Karpas-422 (cell line): ENCODE measurements at regions not wholly inside any gene's neighbourhood (a gene's known extent, or its start where the extent isn't known, plus 50 kb on each side); places are given as distances from the start of the nearest gene placed in this dataset.

Experiments used
- DNase-seq: peaks from one replicate; pipeline ENCODE4 v3.0.0-alpha.2; 2015
- H2AFZ ChIP-seq: fragments of 200-600 bp; sonication (generic); 2 replicates; pipeline ENCODE4 v1.6.1; 2014; ENCODE audit warnings: antibody characterized with exemption, low read length, mixed read lengths
- H3K27ac ChIP-seq: fragments of 200-600 bp; sonication (generic); 2 replicates; pipeline ENCODE4 v1.5.1; 2014; ENCODE audit warnings: mild to moderate bottlenecking, low read length, moderate library complexity
- H3K27me3 ChIP-seq: fragments of 200-600 bp; sonication (generic); 2 replicates; pipeline ENCODE4 v1.6.1; 2014; ENCODE audit warnings: low read length, mixed read lengths
- H3K36me3 ChIP-seq: fragments of 200-600 bp; sonication (generic); 2 replicates; pipeline ENCODE4 v1.6.1; 2014; ENCODE audit warnings: low read length, mixed read lengths; ENCODE audit not compliant: insufficient read depth
- H3K4me1 ChIP-seq: fragments of 200-600 bp; sonication (generic); 2 replicates; pipeline ENCODE4 v1.6.1; 2014; ENCODE audit warnings: mild to moderate bottlenecking, low read length, mixed read lengths
- H3K4me2 ChIP-seq: fragments of 200-600 bp; sonication (generic); 2 replicates; pipeline ENCODE4 v1.6.1; 2014; ENCODE audit warnings: low read length, low read depth, mild to moderate bottlenecking; ENCODE audit not compliant: poor library complexity, severe bottlenecking
- H3K4me3 ChIP-seq: fragments of 200-600 bp; sonication (generic); 2 replicates; pipeline ENCODE4 v1.5.1; 2014; ENCODE audit warnings: mild to moderate bottlenecking, antibody characterized with exemption, low read length, mixed read lengths
- H3K79me2 ChIP-seq: fragments of 200-600 bp; sonication (generic); 2 replicates; pipeline ENCODE4 v1.6.1; 2014; ENCODE audit warnings: mild to moderate bottlenecking, low read length, mixed read lengths
- H3K9ac ChIP-seq: fragments of 200-600 bp; sonication (generic); 2 replicates; pipeline ENCODE4 v1.6.0; 2014; ENCODE audit warnings: low read length
- H3K9me2 ChIP-seq: fragments of 200-600 bp; sonication (generic), shearing (Covaris generic); replicated peaks from 2 replicates; pipeline ENCODE4 v1.6.0; 2014; ENCODE audit warnings: mild to moderate bottlenecking, low read length, moderate library complexity; ENCODE audit not compliant: insufficient read depth
- H3K9me3 ChIP-seq: fragments of 300-700, 200-600 bp; sonication (generic); 2 replicates; pipeline ENCODE4 v1.6.1; 2014; ENCODE audit warnings: low read length, mixed read lengths
- H4K20me1 ChIP-seq: fragments of 200-600 bp; sonication (generic); 2 replicates; pipeline ENCODE4 v1.6.1; 2014; ENCODE audit warnings: mild to moderate bottlenecking, antibody characterized with exemption, low read length, low read depth; ENCODE audit not compliant: insufficient read depth

DNA sequence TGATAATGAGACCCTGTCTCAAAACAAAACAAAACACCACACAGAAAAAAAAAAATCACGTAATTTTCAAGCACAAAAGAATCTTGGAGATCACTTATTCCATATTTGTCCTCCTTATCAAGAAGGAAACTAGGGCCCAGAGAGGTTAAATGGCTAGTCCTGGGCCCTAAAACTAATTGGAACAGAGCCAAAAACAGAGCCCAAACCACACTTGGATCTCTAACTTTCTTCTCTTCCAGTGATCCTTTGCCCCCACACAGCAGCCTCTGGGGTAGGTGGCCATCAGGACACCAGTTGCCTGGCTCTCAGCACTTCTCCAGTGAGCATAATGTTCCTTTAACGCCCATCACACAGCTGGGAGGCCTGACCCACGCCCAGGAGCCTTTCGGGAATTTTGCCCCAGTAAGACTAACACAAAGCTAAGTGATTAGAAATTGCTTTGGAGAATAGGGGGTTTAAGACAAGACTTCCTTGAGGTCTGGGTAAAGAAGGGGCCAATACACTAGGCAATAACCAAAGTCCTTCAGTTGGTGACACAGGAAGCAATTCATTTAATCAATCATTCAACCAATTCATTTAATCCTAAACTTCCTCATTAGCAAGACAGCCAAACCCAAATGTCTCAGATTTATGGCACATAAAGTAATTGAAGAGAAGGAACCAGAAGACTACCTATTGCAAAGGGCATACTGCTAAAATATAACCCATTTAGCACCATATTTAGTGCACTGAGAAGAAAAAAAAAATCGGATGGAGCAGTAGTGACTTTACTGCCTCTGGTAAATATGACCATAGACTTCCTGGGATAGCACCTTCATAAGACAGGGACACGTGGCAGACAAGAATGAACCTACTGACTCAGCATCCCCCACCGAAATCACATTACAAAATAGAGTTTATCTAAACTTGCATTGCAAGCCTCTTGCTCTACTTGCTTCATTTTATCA is 77.8 kb downstream of the ZNF608 start:
- Histone ChIP-seq H2AFZ (no peak overlapping the region), H3K79me2 (no peaks in the 10 kb centered on the region), H3K27ac (no peak overlapping the region), H3K36me3 (no peaks in the 10 kb centered on the region), H3K4me1 (peaks cover 9% of the 10 kb centered on the region), H3K4me3 (no peak overlapping the region), H4K20me1 (0 out of 2 replicates have a peak, but pooled peaks cover 5% of the 10 kb centered on the region), H3K27me3 (no peaks in the 10 kb centered on the region), H3K9ac (no peak overlapping the region), H3K9me2 (no peaks in the 10 kb centered on the region), H3K4me2 (no peak overlapping the region), H3K9me3 (no peaks in the 10 kb centered on the region)
- no peak for DNase-seq

DNA sequence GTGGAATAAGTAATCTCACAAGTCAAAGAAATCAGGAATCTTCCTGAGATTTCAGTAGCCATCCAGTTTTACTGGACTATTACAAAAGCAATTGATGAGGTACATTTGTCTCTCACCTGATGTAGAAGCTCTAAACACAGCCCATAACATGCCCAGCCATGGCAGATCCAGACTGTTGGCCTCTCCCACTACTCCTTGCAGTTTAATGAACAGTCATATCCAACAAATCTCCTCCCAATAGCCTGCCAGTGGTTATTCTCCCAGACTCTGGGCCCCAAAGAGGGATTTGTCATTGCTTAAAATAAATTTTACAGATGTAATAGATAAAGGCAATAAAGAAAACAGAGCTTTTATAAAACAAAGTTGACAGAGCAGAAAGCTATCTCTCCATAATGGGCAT is 80.8 kb downstream of the ZNF608 start:
- Histone ChIP-seq H3K4me3 (no peak overlapping the region), H3K4me2 (no peak overlapping the region), H3K9me2 (no peaks in the 10 kb centered on the region), H3K79me2 (no peaks in the 10 kb centered on the region), H3K27ac (no peak overlapping the region), H3K9me3 (no peaks in the 10 kb centered on the region), H3K27me3 (no peaks in the 10 kb centered on the region), H4K20me1 (0 out of 2 replicates have a peak, but pooled peaks cover 5% of the 10 kb centered on the region), H3K4me1 (peaks cover 36% of the 10 kb centered on the region), H3K36me3 (no peaks in the 10 kb centered on the region), H2AFZ (no peak overlapping the region), H3K9ac (no peak overlapping the region)
- no peak for DNase-seq

DNA sequence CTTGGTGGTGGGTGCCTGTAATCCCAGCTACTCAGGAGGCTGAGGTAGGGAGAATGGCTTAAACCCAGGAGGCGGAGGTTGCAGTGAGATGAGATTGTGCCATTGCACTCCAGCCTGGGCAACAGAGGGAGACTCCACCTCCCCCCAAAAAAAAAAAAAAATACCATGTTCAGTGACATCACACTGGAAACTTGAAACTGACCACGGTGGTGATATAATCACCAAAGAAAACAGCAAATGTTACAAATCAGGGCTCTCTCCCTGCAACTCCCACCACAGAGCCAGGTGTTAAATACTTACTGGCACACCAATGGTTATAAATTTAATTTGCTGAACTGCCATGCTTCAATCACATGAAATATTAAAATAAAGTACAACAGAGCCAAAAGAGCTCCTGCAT is 81.4 kb downstream of the ZNF608 start:
- Histone ChIP-seq H3K27me3 (no peaks in the 10 kb centered on the region), H3K27ac (no peak overlapping the region), H4K20me1 (0 out of 2 replicates have a peak, but pooled peaks cover 5% of the 10 kb centered on the region), H3K4me1 (peaks cover 42% of the 10 kb centered on the region), H3K9ac (no peak overlapping the region), H3K36me3 (no peaks in the 10 kb centered on the region), H3K9me3 (no peaks in the 10 kb centered on the region), H2AFZ (no peak overlapping the region), H3K4me3 (no peak overlapping the region), H3K4me2 (no peak overlapping the region), H3K79me2 (no peaks in the 10 kb centered on the region), H3K9me2 (no peaks in the 10 kb centered on the region)
- DNase-seq: no peak

DNA sequence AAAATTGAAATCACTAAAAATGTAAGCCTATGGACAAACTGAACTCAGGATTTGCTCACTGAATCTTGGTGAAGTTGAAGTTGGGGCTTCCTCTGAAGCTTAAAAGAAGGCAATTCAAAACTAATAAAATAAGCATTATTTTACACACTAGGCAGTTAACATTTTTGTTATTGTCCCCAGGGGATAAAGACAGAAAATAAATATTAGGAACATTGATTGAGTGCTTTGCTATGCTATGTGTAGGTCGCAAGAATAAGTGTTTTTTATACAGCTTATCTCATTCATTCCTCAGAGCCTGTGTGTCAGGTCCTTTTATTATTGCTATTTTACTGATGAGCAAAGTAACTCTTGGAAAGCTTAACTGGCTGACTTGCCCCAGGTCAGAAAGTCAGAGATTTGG is 82.2 kb downstream of the ZNF608 start:
- no peak overlapping the region for H2AFZ ChIP-seq
- no peaks in the 10 kb centered on the region for H3K9me2 ChIP-seq
- H3K27ac ChIP-seq: no peak overlapping the region
- H4K20me1 ChIP-seq: 0 out of 2 replicates have a peak, but pooled peaks cover 5% of the 10 kb centered on the region
- no peak overlapping the region for H3K4me3 ChIP-seq
- no peak overlapping the region for H3K9ac ChIP-seq
- no peak overlapping the region for H3K4me2 ChIP-seq
- H3K27me3 ChIP-seq: no peaks in the 10 kb centered on the region
- DNase-seq: no peak
- H3K36me3 ChIP-seq: no peaks in the 10 kb centered on the region
- H3K4me1 ChIP-seq: peaks cover 50% of the 10 kb centered on the region
- no peaks in the 10 kb centered on the region for H3K9me3 ChIP-seq
- H3K79me2 ChIP-seq: no peaks in the 10 kb centered on the region

DNA sequence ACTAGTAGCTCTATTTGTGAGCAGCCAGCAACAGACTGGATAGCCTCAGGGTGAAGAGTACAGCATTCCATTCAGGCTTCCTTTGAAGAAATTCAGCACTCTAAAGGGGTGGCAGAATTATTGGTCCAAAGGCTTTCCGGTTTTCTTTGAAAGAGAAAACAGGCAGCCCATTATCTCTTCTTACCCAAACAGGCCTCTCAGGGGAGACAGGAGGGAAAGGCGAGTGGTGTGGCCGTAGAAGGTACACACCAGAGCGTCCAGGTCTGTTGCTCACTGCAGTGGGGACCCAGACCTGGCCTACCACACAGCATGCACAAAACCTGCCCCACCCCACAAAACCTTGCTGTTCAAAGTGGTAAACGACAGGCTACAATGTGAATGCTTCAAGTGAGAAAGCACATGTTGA is 83.3 kb downstream of the ZNF608 start:
- H4K20me1 ChIP-seq: no peaks in the 10 kb centered on the region
- DNase-seq: no peak
- H3K79me2 ChIP-seq: no peaks in the 10 kb centered on the region
- H3K4me3 ChIP-seq: no peak overlapping the region
- no peak overlapping the region for H3K9ac ChIP-seq
- peaks cover 55% of the 10 kb centered on the region for H3K4me1 ChIP-seq
- H3K27ac ChIP-seq: no peak overlapping the region
- H3K9me3 ChIP-seq: no peaks in the 10 kb centered on the region
- H2AFZ ChIP-seq: no peak overlapping the region
- peak overlapping the region; percentile 19 for H3K4me2 ChIP-seq
- H3K9me2 ChIP-seq: no peaks in the 10 kb centered on the region
- no peaks in the 10 kb centered on the region for H3K27me3 ChIP-seq
- no peaks in the 10 kb centered on the region for H3K36me3 ChIP-seq

DNA sequence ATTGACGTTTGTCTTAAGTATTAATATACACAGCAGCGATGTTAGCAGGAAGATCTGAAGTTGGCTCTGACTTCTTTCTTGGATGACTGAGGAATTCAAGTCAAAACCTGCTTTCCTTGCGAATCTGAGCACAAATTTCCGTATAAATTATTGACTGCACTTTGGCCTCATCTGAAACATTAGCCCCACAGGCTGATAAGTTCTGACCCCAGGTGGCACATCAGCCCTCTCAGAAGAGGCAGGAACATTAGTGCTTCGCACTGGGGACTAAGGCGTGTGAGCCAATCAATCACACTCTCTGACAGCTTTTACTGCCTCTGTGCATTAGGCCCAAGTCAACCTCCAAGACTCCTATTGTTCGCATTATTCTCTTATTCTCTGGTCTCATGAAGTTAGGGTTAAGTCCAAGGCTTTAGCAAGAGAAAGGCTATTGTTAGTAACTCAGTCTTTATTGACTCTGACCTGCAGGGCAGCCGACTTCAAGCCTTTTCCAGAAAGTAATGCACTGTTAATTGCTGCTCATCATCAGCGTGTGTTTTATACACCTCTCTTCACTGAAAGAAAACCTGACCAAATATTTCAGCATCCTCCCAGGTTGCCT is 84.2 kb downstream of the ZNF608 start:
- Histone ChIP-seq H3K79me2 (no peaks in the 10 kb centered on the region), H3K9me3 (no peaks in the 10 kb centered on the region), H3K4me2 (peak overlapping the region; percentile 36), H3K36me3 (no peaks in the 10 kb centered on the region), H3K9ac (peak overlapping the region; percentile 36; the same call in 1 of the 2 replicates), H3K9me2 (no peaks in the 10 kb centered on the region), H2AFZ (no peak overlapping the region; the same call in 1 of the 2 replicates), H4K20me1 (no peaks in the 10 kb centered on the region), H3K27me3 (no peaks in the 10 kb centered on the region), H3K27ac (peak overlapping the region; percentile 42; the same call in 1 of the 2 replicates), H3K4me3 (no peak overlapping the region), H3K4me1 (peaks cover 62% of the 10 kb centered on the region)
- peak; percentile 71 for DNase-seq

DNA sequence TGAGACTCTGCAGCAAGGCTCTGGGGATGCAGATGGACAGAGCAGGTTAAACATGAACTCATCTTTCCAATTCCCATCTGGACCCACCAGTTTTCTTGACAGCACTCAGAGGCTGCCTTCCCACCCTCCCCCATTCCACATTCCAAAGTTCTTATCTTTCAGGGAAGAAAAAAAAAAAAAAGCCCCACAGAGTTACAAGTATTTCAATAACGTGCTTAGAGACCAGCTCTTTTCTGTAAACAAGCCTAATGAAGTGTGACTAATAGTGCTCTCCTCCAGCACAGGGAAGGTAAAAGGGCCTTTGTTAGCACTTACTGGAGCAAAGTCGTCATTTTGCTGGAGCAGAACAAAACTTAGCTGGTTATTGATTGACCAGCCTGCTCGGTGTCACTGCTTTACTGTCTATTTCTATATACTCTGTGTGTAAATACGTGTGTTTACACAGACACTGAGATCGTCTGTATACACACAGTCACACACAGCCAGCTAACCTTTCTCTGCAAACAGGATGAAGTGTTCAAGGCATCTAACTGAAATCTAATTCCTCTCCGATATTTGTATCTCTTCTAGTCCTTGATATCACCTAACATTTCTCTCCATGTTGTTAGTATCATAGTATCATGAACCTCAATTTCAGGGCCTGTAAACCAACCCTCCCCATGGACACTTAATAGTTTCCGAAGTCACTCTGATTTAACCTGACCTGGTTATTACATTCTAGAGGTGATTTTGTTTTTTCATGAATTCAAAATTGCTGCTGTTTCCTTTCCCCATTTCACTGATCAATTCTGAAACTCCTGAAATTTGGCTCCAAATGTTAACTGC is 84.9 kb downstream of the ZNF608 start:
- H3K4me2 ChIP-seq: peak overlapping the region; percentile 36
- peak overlapping the region; percentile 42 for H3K27ac ChIP-seq
- H3K4me3 ChIP-seq: no peak overlapping the region
- peaks cover 68% of the 10 kb centered on the region for H3K4me1 ChIP-seq
- no peaks in the 10 kb centered on the region for H4K20me1 ChIP-seq
- H3K36me3 ChIP-seq: no peaks in the 10 kb centered on the region
- H2AFZ ChIP-seq: peak overlapping the region; percentile 49; the same call in 1 of the 2 replicates
- no peaks in the 10 kb centered on the region for H3K79me2 ChIP-seq
- H3K9me2 ChIP-seq: no peaks in the 10 kb centered on the region
- no peak for DNase-seq
- peak overlapping the region; percentile 36 for H3K9ac ChIP-seq
- no peaks in the 10 kb centered on the region for H3K27me3 ChIP-seq
- no peaks in the 10 kb centered on the region for H3K9me3 ChIP-seq
